Limb (tissue), 2 donors: ENCODE measurements at regions not wholly inside any gene's neighbourhood (a gene's known extent, or its start where the extent isn't known, plus 50 kb on each side); places are given as distances from the start of the nearest gene placed in this dataset.
"Not testable (repeated sequence)": the region's sequence is repeated elsewhere in the genome, so short reads cannot be mapped to it uniquely, and the experiment has no call there.

Source experiments
- DNase-seq, 2 donors: peaks; one replicate each; pipeline ENCODE4 v3.0.0-alpha.2; 2016; ENCODE audit errors: extremely low spot score in 2 of 2

DNA sequence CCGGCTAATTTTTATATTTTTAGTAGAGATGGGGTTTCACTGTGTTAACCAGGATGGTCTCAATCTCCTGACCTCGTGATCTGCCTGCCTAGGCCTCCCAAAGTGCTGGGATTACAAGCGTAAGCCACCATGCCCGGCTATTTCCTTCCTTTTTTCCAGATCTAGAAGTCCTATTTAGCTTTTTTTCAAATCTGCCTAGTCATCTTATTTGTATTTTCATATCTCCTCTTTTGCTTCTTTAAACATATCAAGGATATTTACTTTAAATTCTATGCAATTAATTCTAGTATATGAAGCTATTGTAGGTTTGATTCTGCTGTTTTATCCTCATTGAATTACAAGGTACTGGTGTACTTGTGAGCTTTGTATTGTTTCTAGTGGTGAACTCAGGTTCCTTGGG, 119.1 kb downstream of the MACIR start:
- DNase-seq, result not testable (repeated sequence)

DNA sequence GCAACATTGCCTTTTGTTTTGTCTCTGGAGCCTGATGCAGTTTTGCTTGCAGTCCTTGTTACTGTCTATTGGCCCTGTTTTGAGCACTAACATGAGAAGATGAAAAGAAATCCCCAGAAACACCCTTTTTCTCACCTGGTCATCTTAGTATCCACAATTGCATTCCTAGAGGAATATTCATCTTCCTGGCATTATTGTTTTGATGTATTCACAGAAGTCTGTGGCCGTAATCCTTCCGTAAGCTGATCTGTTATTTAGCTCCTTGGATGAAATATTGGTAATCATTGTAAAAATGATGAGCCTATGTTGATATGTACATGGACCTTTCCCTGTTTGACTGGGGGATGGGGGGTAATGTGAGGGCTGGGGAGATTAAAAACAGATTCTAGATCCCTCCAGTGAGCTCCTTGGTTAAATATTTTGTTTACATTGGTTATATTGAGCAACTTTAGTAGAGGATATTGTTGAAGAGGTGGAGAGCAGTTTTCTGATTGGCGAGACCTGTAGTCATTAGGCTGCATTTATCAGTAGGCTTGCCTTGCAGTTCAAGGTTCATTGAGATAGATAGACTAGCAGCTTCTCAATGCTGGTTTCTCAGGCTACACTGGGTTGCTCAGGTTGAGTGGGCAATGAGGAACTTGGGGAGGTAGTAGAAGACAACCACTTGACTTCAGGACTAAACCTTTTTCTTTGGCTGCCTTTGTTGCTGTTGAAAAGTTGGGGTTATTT, 117.5 kb downstream of the MACIR start:
- no peak for DNase-seq

DNA sequence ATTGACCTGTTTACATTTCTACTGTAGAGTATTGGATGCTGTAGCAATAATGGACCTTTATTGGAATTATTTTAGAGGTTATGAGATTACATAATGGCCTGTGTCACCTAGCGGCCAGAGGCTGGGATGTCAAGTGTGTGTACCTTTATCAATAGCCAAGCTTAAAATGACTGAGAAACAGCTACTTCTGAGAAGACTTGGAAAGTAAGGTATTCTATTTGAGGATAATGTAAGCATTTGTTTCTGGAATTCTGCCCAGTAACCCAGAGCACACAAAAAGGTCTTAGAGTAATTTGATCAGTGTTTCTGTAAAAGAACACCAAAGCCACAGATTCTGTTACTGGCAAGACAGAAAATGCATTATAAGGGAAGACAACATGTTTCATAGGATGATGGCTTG, 116.8 kb downstream of the MACIR start:
- peak in 1 of 2 donors; percentile 26 for DNase-seq

DNA sequence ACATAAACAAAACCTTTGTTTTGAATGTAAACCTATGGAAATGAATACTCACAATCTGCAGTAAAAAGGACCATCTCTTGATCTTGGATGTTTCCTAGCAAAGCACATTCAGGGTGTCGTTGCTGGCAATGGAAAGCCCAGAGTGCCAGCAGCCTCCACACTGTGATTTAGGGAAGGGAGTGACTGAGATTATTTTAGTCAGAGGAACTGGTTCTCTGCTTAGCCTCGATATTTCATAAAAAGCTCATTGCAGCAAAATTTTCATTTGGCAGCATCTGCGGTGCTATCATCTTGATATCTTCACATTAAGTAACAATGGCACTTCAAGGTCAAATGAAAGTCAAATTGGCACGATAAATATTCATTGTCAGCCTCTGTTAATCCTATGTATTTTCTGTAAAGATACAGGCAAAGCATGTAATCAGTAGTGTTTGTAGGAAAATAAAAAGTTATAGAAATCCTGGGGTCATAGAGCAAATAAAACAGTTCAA, 116.0 kb downstream of the MACIR start:
- no peak for DNase-seq

DNA sequence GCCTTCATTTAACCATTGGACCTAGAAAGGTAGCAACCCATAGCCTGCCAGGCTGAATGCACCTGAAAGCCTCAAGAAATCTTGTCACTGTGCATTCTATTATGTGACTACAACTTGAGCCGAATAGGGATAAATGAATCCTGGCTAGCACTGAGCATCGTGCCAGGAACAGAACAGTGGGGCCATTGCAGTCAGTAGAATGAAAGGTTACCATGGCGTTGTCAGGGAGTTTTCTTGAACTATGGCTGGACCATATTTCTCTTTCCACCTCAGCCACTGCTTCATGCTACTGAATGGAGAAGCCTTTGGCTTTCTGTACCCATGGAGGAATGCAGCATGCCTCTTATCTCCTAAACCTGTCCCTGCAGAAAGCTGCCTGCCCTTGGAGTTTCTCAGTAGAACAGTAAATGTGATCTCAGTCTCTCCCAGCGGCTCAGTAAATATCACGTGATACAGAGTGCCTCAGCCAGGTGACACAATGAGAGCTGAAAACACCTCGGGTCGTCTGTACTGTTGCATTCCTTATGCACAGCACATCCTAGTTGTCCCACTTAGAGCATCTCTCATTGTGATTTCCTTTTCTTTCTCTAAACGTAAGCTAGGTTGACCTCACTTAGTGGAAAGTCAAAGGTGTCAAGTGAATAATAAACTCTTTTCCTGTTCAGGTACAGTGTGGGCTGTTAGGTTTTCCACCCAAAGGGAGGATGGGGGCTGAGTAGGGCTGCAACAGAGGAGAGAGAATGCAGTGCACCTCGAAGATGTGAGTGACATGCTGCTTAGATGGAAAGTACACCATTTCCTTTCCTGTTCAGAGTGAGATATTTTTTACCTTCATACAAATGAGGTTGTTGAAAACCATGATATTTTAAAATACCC, 115.3 kb downstream of the MACIR start:
- no peak for DNase-seq

DNA sequence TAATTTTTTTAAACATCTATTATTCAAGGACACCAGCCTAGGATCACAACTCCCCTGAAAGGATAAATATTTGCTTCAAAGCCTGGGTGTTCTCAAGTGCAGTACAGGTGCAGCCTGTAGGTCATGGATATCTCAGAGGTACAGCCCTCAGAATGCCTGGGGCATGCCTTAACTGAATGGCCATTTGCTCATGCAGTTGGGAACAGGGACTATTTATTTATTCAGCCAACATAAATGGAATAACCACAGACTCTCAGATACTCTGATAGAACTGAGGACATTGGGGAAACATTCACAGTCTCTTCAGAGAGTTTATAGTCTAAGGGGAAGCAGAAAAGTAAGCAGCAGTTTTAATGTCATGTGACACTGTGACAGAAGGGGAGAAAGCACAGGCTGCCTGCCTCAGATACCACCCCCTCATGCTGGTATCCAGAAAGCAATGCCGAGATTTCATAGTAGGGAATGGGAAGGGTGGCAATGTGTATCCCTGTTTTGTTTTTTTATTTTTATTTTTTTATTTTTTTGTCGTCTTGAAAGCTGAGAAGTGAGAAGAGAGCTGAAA, 112.6 kb downstream of the MACIR start:
- no peak for DNase-seq

DNA sequence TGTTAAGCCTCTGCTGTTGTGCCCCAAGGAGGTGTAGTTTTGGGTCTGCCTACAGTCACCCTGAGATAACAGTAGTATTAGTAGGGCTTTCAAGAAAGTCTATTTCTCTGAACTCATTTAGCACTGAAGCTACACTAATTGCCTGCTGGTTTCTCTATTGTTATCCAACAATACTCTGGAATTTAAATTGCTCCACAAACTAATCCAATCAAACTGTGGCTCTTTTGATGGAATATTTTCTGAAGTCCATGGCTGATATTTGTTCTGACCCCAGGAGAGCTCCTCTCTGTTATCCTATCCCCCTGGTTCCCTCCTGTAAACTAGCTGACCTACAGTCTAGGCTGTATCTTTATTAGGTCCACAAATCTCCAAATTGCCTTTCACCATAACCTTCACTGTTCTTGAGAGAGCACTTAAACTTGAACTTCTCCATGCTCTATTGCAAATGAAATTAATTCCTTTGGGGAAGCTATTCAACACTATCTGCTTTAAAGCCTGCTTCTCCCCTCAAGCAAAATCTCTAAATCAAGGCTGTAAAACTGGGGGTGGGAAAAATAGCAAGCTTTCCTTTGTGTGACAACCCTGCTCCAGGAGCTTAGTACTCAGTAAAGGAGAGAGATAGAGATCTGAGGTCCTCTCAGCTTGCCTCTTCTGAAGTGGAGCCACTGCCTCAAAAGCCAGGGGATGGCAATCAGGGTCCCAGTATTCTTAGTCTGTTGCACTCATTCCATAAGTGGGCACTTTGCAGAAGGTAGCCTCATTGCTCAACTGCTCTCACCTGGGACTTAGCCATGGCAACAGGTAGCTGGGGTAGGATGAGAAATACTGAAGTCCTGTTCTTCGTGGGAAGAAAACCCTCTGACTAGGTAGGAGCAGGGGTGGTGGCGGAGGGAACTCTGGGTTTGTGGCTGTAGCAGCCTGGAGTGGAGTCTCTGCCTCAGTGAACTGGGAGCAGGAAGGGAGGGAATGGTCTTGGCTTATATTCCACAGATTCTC, 110.9 kb downstream of the MACIR start:
- DNase-seq, result no peak

DNA sequence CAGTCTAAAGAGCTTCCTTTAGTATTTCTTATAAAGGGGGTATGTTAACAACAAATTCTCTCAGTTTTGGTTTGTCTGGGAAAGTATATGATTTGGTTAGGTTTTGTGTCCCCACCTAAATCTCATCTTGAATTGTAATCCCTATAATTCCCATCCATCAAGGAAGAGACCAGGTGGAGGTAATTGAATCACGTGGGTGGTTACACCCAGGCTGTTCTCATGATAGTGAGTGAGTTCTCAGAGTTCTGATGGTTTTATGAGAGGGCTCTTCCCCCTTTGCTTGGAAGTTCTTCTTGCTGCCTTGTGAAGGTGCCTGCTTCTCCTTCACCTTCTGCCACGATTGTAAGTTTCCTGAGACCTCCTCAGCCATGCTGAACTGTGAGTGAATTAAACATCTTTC, 109.1 kb downstream of the MACIR start:
- DNase-seq, result no peak

DNA sequence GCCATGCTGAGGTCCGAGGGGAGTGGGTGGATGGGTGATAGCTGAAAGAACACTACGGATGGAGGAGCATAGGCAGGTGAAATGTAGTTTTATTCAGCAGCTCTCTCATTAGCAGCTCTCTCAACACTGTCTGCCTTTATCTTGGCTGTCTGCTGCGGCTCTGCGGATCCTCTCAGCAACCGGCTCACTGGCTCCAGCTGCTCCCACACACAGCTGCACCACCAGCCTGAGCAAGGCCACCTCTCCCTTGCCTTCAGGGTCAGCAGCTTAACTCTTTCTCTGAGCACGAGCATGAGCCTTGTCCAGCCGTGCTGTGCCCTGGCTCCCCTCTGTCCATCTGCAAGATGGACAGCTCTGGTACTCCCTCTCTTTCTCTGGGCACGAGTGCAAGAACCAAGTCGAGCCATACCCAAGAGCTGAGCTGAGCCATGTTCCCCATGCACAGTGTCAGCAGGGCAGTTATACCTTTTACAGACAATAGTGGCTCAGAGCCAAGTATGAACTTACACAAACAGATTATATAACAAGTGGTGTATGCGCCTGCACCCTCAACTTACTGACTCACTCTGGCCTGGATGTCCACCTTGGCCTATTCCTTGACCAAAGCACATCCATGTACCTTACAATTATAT, 108.5 kb downstream of the MACIR start:
- no peak for DNase-seq

DNA sequence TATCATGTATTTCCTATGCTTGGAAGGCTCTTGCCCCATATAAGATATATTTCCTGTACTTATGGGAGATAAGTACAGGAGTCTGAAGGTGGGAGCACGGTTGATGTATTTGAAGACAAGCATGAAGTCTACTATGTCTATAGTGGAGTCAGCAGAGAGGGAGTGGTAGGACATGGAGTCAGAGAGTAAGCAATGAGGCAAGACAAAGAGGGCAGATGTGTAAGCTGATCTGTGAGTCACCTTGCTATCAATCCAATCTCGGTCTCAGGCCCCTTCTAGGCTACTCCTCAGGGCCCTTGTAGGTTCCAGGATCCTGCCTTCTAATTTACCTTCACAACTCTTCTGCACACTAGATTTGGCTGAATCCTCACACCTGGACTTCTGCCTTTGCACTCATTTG, 105.5 kb downstream of the MACIR start:
- DNase-seq, result no peak

DNA sequence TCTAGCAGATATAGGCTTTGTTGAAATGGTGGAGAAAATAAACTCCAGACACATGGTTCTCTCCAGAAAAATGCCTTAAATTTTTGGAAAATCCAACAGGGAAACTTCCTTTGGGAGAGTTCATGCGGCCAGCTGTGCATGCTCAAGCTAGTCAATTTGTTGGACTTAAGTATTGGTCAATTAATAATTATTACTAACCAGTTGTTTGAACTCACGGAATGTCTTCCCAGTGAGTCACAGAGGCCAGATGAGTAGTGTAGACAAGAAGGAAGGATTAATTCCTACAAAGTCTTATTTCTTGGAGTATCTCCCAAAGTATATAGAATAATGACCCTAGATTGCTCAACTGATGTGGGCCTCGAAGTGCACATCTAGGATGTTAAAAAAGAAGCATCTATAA, 103.6 kb downstream of the MACIR start:
- no peak for DNase-seq

DNA sequence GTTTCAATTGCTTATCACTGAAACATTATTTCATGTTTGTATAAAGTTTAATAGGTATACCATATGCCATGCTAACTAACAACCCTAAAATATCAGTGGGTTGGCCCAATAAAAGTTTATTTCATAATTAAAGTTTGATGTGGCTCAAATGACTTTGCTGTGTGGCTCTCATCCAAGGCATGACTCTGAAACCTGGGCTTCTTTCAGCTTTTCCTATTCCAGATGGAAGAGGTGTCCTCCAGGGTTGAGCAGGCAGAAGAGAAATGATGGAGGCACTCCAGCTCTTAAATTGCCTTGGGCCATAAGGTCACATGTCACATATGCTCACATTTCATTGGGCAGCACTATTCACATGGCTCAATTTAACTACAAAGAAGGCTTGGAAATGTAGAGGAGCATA, 101.9 kb downstream of the MACIR start:
- DNase-seq, result no peak

DNA sequence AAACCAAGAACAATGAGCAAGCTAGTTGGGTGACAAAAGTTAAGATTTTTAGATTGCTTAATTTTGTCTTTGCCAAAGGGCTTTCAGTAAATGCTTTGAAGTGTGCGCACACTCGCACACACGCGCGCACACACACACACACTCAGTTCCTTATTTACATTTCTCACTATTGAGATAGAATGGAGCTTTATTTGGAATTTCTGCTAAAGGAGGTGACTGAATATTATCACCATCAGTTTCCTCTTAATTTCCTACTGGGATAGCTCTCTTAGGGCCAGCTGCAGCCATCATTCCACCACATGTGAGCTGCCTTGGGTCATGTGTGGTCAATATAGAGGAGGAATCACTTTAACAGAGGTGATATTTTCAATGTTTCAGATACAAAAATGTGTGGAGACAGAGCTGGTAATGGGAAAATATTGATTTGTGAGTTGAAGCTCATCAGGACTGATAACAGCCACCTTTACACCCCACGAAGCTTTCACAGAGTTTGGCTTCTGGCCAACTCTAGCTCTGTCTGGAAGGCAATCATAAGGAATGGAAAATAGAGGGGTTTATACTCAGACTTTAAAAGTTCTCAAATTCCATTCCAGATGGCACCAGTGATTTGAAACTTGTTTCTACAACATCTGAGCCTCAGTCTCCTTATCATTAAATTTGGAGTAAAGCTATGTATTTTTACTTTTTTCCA, 99.9 kb downstream of the MACIR start:
- DNase-seq, result no peak

DNA sequence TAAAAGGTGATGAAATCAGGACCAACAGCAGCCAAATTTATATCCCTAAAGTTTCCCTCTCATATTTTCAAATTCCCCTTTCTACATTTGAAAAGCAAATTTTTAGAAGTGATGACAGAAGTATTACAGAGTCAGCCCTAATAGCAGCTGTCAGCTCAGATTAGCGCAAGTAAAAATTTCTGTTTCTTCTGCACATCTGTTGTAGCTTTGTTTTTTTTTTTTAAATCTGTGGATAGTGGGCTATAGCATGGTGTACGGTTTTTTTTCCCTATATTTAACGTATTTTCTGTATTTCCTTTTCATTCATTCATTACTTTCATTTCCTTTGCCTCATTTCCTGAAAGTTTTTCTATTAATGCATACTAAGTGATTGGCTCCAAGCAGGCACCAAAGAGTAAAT, 99.1 kb downstream of the MACIR start:
- peak in 1 of 2 donors; percentile 24 for DNase-seq

DNA sequence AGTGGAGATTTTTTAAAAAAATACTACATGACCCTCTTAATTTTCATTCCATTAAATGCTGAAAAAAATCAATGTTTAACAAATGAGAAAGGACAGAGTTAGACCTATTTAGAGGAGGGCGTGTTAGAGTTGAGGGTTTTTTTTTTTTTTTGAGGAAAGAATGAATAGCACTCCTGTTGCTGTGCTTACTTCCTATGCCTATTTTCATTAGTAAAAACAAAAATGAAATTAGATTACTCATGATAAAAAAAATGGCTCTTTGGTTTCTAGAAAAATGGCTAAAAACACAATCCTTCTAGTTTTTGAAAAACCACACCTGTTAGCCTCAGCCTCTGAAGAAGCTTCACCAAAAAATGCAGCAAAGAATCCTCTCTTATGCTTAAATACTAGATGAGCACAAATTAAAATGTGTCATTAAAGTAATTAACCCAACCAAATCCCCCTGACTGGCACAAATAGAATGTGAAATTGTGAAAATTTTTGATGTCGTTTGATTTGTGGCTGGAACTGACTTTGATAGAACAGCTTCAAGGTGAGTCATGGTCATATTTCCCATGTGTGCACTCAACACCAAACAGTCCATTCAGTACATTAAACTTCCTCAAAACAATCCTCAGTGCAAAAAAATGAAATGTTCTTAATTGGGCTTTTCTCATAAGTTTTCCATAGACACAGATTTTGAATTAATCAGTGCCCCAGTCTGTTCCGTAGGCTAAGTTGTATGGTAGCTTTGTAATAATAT, 98.0 kb downstream of the MACIR start:
- no peak for DNase-seq

DNA sequence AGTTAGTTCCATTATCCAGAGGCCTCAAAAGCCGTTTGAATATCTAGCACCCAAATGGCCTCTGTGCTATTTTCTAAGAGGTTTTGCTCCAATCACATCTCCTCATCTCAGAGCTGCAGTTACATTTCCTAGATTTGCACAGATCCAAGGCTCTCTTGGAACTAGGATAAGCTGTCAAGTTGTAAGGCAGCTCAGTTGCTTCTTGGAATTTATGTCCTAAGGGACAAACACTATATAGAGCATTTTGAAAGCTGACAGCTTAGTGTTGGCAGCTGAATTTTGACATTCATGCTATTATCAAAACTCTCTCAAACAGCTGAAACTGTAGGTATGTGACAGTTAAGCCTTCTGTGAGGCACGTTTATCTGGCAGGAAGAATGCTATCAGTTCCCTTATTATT, 97.0 kb downstream of the MACIR start:
- no peak for DNase-seq

DNA sequence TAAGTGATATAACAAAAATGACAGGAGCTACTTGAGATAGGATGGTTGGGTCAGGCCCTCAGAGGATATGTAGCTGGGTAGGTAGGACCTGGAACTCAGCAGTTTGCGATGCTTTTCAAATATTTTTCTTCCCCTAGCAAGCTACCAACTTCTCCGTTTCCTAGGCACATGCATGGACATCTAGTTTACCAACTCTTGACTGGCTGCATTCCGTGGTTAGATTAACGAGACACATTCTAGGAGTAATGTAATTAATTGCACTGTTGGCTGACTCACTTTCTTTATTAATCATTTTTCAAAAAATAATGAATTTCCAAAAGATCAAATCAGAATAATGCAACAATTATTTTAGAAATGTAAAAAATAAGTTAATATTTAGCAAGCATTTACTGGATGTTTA, 95.9 kb downstream of the MACIR start:
- DNase-seq, result no peak

DNA sequence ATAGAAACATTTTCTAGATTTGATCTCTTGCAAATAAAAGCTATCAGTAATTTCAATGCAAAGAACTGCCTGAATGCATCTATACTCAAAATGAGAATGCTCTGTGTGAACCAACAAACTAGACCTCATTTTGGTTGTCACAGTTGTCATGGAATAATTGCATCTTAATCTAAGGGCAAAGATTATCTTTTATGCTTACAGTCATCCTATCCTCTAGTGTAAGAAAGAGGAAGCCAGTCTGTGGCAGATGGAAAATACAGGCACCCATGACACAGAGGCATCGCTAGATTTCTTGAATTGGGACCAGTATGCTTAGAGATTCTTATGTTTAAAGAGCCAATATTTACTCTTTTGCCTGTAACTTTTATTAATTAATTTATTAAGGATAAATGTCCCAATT, 95.0 kb downstream of the MACIR start:
- DNase-seq, result no peak

DNA sequence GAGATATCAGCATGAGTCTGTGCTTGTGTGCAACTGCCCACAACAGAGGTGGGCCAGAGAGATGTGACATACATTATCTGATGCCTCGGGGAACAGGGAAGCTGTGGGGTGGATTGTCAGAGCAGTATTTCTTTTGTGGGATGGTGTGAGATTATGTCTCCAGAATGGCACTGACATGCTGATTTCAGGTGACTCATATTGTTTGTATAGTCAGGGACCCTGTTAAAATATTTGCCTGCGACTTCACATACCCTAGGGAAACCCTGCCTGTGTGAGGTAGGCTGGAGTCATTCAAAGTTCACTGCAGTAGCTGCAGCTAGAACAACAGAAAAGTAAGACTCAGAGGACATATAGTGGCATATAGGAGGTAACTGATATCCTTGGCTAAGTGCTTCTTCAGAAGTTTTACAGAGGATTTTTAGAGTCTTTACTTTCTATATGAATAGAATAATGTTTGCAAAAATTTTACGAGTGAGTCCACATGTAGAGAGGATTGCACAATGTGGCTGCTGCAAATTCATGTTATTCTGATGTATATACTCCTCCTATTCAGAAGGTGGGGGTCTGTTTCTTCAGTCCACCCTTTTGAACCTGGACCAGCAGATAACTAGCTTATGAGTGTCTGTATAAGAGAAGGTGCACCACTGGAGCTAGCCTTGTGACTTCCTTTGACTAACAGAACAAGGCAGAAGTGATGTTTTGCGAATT, 89.3 kb downstream of the MACIR start:
- DNase-seq, result no peak
